ENCODE measurements at regions not wholly inside any gene's neighbourhood (a gene's known extent, or its start where the extent isn't known, plus 50 kb on each side); places are given as distances from the start of the nearest gene placed in this dataset.

DNA sequence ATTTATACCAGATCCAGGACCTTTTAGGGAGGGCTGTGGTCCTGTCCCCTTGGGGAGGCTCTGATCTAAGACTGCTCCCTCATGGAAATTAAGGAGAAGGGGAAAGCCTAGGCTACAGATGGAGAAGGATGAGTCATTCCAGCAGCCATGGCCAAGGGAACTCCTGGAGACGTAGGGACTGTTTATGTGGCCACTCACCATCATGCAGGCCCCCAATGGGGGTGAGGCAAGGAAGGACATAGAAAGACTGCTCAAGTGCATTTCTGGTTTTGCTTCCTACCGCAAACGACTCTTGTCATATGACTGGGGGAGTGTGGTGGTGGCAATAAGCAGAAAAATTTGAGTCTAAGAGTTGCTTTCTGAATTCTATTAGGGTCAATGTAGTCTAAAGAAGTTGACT is 54.0 kb upstream of the CYP1B1 start:
- Histone ChIP-seq H3K4me3 (replicated peaks; ENCODE audit: low read depth, low read length) (no peak overlapping the region), H3K27me3 (replicated peaks; ENCODE audit: control insufficient read depth, insufficient read depth, low read length) (no peaks in the 10 kb centered on the region), H3K36me3 (ENCODE audit: control insufficient read depth, insufficient read depth, low read length) (no peaks in the 10 kb centered on the region)
- DNase-seq (ENCODE audit: extremely low read depth, insufficient read length) = no peak
- TF ChIP-seq, protein P1, sequence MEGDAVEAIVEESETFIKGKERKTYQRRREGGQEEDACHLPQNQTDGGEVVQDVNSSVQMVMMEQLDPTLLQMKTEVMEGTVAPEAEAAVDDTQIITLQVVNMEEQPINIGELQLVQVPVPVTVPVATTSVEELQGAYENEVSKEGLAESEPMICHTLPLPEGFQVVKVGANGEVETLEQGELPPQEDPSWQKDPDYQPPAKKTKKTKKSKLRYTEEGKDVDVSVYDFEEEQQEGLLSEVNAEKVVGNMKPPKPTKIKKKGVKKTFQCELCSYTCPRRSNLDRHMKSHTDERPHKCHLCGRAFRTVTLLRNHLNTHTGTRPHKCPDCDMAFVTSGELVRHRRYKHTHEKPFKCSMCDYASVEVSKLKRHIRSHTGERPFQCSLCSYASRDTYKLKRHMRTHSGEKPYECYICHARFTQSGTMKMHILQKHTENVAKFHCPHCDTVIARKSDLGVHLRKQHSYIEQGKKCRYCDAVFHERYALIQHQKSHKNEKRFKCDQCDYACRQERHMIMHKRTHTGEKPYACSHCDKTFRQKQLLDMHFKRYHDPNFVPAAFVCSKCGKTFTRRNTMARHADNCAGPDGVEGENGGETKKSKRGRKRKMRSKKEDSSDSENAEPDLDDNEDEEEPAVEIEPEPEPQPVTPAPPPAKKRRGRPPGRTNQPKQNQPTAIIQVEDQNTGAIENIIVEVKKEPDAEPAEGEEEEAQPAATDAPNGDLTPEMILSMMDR (IDR thresholded peaks at IDR 0.05; ENCODE audit: insufficient read depth, low read length, poor library complexity, severe bottlenecking) = no peak

DNA sequence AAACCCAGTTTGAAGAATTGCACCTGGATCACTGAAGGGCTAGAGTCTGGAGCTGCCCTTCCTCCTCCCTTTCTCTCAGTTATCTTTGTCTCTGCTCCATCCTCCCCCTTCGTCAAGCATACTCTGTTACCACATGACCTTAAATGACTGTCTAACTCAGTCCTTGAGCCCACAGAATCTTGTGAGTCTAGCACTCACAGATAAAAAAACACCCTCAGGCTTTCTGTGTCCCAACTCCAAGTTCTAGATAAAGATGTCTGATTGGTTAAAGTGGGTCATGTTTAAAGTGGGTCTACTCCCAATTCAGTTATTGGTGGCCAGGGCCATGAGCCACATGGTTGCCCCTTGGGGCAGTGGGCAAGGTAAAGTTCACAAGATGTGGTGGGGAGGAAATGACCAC is 53.5 kb upstream of the CYP1B1 start:
- TF ChIP-seq, protein P1 (IDR thresholded peaks at IDR 0.05; ENCODE audit: insufficient read depth, low read length, poor library complexity, severe bottlenecking) = no peak
- DNase-seq (ENCODE audit: extremely low read depth, insufficient read length) = no peak

DNA sequence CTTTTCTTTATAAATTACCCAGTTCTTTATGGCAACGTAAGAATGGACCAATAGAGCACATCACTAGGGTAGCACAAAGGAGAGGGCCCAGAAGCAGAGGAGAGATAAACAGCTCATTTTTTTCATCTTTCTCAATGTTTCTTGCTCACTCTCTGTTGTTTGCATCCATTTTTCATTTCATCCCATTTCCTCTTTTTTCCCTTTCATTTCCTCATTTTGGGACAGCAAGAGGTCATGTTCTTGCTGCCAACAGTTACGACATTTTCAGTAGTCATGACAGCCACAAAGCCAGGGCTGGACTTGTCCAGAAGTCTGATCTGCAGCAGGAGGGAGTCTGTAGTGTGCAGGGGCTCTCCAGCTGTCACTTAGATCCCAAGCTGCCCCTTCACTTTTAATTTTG is 52.7 kb upstream of the CYP1B1 start:
- DNase-seq (ENCODE audit: extremely low read depth, insufficient read length) = peak; percentile 56
- TF ChIP-seq, protein P1 (IDR thresholded peaks at IDR 0.05; ENCODE audit: insufficient read depth, low read length, poor library complexity, severe bottlenecking) = no peak
- Histone ChIP-seq H3K27me3 (replicated peaks; ENCODE audit: control insufficient read depth, insufficient read depth, low read length) (no peaks in the 10 kb centered on the region), H3K36me3 (ENCODE audit: control insufficient read depth, insufficient read depth, low read length) (no peaks in the 10 kb centered on the region), H3K4me3 (replicated peaks; ENCODE audit: low read depth, low read length) (no peak overlapping the region)

More for the DNA sequence above, 53.5 kb upstream of the CYP1B1 start:
- Histone ChIP-seq H3K4me3 (replicated peaks; ENCODE audit: low read depth, low read length) (no peak overlapping the region), H3K27me3 (replicated peaks; ENCODE audit: control insufficient read depth, insufficient read depth, low read length) (no peaks in the 10 kb centered on the region), H3K36me3 (ENCODE audit: control insufficient read depth, insufficient read depth, low read length) (no peaks in the 10 kb centered on the region)

DNA sequence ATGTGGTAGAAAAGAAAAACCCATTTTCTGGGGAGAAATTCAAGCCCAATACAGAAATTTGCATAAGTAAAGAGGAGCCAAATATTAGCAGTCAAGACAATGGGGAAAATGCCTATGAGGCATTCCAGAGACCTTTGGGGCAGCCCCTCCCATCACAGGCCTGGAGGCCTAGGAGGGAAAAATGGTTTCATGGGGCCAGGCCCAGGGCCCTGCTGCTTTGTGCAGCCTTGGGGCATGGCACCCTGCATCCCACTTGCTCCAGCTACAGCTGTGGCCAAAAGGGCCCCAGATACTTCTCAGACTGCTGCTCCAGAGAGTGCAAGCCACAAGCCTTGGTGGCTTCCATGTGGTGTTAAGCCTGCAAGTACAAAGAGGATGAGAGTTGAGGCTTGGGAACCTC is 51.3 kb upstream of the CYP1B1 start:
- TF ChIP-seq, protein P1 (IDR thresholded peaks at IDR 0.05; ENCODE audit: insufficient read depth, low read length, poor library complexity, severe bottlenecking) = no peak
- no peaks in the 10 kb centered on the region for H3K27me3 ChIP-seq (replicated peaks; ENCODE audit: control insufficient read depth, insufficient read depth, low read length)

DNA sequence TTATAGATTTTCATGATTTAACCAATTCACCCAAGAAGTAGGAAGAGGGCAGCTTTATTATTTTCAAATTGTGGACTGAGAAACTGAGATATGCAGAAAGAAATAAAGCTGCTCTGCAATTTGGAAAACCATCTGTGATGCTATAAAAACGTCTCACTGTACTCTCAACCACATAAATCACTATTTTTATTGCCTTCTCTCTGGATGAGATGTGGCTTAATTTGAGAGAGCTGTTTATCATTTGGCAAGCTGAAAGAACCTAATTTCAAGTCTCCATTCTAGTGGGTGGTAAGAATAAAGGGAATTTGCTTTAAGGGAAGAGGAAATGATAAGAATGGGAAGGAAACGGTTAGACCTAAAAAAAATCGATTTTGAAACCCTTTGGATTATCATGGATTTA is 49.9 kb upstream of the CYP1B1 start:
- no peaks in the 10 kb centered on the region for H3K27me3 ChIP-seq (replicated peaks; ENCODE audit: control insufficient read depth, insufficient read depth, low read length)
- H3K4me3 ChIP-seq (replicated peaks; ENCODE audit: low read depth, low read length) = no peak overlapping the region
- no peak for DNase-seq (ENCODE audit: extremely low read depth, insufficient read length)
- H3K36me3 ChIP-seq (ENCODE audit: control insufficient read depth, insufficient read depth, low read length) = no peaks in the 10 kb centered on the region
- TF ChIP-seq, protein P1 (IDR thresholded peaks at IDR 0.05; ENCODE audit: insufficient read depth, low read length, poor library complexity, severe bottlenecking) = no peak

More for the DNA sequence above, 51.3 kb upstream of the CYP1B1 start:
- DNase-seq (ENCODE audit: extremely low read depth, insufficient read length) = no peak
- no peaks in the 10 kb centered on the region for H3K36me3 ChIP-seq (ENCODE audit: control insufficient read depth, insufficient read depth, low read length)
- no peak overlapping the region for H3K4me3 ChIP-seq (replicated peaks; ENCODE audit: low read depth, low read length)
